Right hindlimb (tissue), 1 donor: ENCODE measurements at regions not wholly inside any gene's neighbourhood (a gene's known extent, or its start where the extent isn't known, plus 50 kb on each side); places are given as distances from the start of the nearest gene placed in this dataset.
A peak's percentile ranks its signal among the peaks of the same experiment; 100 is the strongest.
"Not testable (repeated sequence)": the region's sequence is repeated elsewhere in the genome, so short reads cannot be mapped to it uniquely, and the experiment has no call there.

Experiments used
- DNase-seq: peaks from one replicate; pipeline ENCODE4 v3.0.0-alpha.2; 2018

DNA sequence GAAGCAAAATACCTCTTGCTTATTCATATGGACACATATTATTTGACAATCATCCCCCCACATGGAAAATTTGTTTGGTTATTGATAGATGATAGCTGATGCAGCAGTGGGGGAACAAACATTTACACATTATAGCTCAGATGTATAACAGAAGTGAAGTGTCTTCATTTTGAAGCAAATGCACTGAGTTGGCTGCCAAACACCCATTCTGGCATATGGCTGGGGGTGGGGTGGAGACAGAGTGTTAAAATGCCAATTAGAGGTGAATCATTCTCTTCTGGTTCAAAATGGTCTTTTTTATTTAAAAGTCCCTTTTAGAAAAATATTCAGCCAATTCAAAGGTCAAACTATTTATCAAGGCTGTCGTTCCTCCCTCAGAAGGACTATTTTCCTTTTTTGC is 157.3 kb upstream of the TRPC6 start:
- DNase-seq: no peak

DNA sequence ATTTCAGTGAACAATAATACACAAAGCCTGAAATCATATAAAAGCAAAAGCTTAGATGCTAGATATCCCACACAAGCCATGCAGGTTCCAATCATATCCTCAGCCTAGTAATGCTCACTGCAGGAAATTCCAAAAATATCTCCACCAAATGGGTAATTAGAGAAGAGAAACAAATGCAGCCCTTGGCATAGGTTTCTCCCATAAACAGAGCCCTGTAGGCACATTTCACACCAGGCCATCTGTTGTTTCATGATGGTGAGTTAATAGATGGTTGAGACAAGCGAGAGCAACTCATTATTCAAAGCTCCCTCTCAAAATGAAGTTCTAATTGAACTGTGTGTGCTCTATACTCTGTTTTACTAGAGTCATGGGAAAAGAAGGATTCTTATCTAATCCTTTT is 154.6 kb upstream of the TRPC6 start:
- peak; percentile 26 for DNase-seq

DNA sequence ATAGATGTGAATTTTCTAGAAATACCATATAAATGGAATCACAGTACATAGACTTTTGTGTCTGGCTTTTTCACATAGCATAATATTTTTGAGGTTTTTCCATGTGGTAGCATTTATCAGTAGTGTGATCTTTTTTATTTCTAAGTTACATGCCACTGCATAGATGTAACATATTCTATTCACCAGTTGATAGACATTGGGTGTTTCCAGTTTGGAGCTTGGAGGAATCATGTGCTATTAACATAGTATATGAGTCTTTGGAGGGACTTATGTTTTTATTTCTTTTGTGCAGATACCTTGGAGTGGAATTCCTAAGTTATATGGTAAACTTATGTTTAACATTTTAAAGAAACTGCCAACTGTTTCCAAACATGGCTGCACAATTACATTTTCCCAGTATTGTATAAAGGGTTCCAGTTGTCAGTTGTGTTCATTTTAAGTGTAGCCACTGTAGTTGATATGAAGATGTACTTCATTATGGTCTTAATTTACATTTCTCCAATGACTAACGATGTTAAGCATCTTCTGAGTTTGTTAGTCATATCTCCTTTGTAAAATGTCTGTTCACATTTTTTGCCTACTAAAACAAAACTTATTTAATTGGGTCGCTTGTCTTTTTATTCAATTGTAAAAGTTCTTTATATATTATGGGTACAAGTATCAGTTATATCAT is 145.7 kb upstream of the TRPC6 start:
- DNase-seq: no peak

DNA sequence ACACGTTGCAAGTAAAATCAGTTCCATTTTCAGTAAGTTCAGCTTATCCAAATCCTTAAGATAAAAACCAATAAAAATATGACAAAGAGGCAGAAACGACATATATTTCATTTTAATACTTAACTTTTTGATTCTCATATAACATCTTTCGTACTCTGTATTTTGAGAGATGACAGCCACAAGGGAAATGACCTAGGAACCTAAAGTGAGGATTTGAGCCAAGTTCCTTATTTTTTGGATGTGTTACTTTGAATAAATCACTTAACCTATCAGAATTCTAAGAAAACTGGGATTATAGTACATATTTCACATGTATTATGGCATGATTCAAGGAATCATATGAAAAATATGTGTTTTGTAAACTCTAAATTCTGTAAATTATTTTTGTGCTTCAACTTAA is 143.6 kb upstream of the TRPC6 start:
- DNase-seq: no peak

DNA sequence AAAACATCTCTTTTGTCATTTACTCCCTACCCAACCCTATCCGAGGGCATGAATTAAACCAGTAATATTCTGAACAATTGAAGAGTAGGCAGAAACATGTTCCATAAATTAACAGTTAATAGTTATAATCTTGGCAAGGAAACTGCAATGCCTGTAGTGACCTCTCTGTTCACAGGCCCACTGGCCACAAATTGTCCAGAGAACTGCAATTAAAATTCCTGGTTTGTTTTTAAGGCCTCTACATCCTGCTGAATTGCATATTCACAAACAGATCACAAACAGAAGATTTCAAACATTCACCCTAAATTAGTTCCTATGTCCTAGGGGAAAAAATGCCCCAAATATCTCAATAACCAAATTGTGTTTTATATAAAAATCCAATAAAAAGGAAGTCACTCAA is 143.2 kb upstream of the TRPC6 start:
- DNase-seq: no peak

DNA sequence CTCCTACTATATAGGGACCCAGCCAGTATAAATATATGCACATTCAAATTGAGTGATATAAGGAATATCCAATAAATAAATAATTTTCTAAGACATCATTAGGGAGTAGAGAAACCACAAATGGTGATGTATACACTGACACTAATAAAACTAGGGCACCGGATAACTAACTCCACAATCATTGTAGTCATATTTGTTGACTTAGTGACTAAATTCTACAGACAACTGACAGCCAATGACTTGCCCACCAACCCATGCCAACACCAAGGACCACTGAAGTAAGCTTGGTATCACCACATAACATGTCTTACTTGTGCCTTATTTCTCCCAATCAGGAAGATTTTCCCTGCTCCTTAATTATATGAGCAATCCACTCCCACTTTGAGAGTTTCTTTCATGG is 139.6 kb upstream of the TRPC6 start:
- no peak for DNase-seq

DNA sequence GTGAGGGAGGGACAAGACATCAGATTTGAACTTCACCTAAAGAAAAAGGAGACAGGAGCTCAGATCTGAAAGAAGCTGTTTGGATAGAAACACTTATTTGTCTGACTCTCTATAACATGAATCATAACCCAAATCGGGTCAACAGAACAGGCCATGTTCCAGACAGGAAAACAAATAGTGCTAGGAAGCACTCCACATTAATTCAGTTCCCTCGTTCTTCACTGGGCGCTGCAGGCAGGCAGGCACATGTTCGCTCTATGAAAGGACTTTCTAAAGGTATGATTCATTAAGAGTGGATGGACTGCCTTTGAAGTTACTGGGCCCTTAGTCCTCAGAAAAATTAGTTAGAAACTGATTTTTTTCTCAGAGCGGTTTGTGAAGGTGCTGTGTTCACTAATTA is 137.5 kb upstream of the TRPC6 start:
- no peak for DNase-seq

DNA sequence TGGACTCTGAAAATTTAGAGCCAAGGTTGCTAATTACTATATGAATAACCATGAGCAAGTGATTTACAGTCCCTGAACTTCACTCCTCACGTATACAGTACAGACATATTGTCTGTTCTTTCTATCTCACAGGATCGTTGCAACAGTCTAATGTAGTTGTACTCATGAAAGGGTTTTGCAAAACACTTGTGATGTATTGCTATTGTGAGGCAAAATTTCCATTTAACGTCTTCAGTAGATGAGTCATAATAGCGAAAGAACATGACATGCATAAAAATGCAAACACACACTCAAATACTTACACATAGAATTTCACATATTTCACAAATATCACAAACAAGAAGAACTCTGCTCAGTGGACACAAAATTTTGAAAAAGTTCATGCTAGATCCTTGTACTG is 134.6 kb upstream of the TRPC6 start:
- DNase-seq: no peak

DNA sequence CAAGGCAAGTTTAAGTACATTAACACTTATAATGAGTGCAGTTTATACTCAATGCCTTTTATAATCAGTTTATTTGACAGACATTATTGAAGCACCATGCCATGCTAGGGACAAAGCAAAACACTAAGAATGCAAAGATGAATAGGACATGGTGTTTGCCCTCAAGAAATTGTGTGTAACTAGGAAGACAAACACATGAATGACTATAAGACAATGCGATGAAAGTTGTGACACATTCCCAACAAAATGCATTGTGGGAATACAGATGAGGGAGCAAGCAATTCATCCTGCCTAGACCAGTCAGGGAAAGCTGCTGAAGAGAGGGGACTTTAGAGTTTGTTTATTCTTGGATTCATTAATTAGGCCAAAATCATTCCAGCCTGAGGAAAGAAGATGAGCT is 133.8 kb upstream of the TRPC6 start:
- DNase-seq: no peak

DNA sequence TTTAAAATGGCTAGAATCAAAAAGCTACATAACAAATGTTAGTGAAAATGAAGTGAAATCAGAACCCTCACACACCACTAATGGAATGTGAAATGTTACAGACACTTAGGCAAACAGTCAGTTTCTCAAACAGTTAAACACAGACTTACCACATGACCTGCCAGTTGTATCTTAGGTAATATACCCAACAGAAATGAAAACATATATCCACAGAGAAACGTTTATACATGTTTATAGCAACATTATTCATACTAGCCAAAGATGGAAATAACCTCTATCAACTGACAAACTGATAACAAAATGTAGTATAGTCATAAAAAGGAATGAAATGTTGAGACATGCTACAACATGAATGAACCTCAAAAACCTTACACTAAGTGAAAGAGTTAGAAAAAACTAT is 131.5 kb upstream of the TRPC6 start:
- DNase-seq: no peak

DNA sequence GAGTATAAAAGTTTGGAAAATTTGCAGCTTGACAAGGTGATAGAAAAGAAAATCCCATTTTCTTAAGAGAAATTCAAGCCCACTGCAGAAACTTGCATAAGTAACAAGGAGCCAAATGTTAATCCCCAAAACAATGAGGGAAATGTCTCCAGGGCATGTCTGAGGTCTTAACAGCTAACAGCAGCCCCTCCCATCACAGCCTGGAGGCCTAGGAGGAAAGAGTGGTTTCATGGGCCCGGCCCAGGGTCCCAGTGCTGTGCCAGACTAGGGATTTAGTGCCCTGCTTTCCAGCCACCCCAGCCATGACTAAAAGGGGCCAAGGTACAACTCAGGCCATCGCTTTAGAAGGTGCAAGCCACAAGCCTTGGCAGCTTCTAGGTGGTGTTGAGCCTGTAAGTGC is 123.7 kb upstream of the TRPC6 start:
- no peak for DNase-seq

DNA sequence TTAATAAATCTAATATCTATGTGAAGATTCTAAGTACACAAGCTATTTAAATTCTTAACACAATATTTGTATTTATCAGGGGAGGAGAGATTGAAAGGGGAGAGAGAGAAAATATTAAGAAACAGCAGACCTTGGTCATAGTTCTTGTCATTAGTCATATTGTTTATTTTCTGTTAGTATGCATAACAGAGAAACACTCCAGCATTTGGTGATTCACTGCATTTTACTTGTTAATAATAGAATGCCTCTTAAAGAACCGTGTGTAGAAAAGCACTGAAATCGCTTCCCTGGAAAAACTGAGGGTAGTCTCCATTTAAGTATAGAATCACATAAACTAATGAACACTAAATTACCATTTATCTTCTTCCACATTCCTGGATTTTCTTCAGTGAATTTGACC is 122.7 kb upstream of the TRPC6 start:
- no peak for DNase-seq

DNA sequence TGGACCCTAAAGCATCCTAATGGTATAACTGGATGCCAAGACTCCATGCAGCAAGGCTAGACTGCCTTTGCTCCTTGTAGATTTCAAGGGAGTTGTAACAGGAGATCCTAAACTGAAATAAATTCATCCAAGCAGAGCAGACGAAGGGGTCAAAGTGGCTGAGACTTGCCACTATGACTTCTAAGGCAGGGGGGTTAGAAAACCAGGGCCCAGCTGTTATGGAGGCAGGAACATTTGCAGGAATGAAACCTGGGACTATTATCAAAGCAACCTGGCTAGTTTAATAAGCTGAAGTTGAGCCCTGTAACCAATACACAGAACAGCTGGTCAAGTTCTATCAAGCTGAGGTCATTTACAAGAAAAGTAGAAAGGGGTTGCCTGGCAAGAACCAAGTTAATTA is 122.2 kb upstream of the TRPC6 start:
- DNase-seq: no peak

DNA sequence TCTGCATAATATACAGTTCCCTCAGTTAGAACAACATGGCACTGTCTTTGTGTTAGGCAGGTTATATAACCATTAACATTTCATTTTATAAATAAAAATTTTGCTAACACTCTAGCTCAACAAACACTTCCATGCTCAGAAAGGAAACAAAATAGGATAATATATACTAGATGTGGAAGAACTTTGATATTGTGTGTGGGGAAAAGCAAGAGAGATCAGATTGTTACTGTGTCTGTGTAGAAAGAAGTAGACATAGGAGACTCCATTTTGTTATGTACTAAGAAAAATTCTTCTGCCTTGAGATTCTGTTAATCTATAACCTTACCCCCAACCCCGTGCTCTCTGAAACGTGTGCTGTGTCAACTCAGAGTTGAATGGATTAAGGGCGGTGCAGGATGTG is 111.1 kb upstream of the TRPC6 start:
- DNase-seq: not testable (repeated sequence)

DNA sequence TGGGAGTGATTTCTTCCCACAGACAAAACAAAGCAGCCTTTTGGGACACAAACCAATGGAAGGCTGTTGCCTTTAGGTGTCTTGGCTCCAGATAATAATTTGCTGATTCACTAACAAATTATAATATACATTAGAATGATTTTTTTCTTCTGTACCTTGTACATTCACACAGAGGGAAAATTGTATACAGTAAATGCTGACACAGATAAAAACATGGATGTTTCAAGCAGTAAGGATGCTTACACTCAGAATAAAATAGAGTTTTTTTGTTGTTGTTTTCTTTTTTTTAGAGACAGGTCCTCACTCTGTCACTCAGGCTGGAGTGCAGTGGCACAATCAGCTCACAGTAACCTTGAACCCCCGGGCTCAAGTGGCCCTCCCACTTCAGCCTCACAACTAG is 109.2 kb upstream of the TRPC6 start:
- no peak for DNase-seq

DNA sequence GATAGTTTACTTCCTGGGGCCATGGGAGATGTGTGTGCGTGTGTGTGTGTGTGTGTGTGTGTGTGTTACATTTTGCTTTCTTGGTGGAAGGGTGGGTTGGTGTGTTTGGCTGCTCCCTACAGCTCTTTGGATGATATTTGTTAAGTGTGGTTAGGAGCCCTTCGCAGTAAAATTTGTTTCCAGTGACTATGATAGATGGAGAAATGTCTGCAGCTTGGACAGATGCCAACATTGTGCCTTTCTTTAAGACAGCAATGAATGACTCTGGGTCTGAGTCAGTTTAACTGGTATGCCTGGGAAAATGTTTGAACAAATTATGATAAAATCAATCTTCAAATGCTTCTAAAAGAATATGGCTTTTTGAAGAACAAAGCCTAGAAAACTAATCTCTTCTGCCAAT is 102.7 kb upstream of the TRPC6 start:
- no peak for DNase-seq

DNA sequence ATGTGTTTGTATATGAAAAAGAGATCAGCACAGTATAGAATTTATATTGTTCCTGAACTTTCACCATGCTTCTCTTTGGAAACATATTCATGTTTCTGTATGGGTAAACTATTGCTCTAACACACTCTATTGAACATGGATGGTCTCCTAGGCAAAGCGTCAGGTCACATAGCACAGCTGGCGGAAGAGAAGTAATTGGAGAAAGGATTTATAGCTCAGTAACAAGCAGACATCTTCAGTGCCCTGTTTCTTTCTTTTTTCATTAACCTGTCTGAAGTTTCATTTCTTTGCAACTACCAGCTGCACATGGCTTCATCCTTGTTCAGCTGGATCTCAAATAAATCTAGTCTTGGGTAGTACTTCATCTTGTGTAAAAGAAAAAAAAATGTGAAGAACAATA is 84.4 kb upstream of the TRPC6 start:
- no peak for DNase-seq

DNA sequence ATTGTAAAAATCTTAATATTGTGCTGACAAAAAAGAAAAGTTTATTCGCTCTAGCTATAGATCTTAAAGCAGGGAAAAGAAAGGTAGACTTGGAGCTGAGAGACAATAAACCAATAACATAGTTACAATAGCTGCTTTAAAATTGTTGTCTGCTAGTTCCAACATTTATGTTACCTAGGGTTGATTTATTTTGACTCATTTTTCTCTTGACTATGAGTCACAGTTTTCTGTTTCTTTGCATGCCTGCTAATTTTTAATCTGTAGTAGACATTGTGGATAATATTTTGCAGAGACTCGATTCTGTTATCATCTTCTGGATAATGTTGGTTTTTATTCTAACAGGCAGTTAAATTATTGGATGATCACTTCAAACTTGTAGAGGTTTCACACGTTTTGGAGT is 83.1 kb upstream of the TRPC6 start:
- no peak for DNase-seq

DNA sequence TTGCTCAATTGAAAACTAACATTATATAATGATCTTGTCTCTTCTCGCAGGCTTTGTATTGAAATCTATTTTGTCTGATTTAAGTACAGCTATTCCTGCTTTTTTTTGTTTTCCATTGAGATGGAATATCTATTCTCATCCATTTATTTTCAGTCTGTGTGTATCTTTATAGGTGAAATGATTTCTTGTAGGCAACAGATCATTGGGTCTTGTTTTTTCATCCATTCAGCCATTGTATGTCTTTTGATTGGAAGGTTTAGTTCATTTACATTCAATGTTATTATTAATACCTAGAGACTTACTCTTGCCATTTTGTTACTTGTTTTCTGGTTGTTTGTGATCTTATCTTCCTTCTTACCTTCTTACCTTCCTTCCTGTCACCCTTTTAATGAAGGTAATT is 77.8 kb upstream of the TRPC6 start:
- no peak for DNase-seq
